ENCODE measurements at regions not wholly inside any gene's neighbourhood (a gene's known extent, or its start where the extent isn't known, plus 50 kb on each side); places are given as distances from the start of the nearest gene placed in this dataset.

GRCh38 chr16:52252680-52253079 lies 294.3 kb downstream of the TOX3 start:
- intact Hi-C loops (cut with DNase I), result no loop called here
- no peak for ATAC-seq
- no peak for DNase-seq (ENCODE audit: missing footprints)

DNA sequence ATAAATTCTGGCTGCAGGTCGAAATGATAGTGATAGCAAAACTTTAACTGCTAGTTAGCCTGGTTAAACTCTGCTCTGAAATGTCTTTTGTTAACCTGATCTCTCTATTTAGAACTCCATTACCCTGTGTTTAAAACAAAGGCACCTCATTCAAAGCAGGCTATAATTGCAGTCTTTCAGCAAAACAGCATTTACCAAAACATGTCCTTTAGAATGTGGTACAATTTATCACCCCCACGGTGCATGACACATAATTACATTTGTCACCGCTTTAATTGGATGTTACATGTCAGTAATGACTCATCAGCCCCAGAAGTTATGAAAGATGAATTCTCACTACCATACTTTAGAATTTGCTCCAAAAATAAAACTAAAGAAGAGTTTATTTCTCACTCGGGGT lies 295.4 kb downstream of the TOX3 start:
- ATAC-seq (no peak), DNase-seq (ENCODE audit: missing footprints) (no peak)
- intact Hi-C loops (cut with DNase I), result no loop called here

DNA sequence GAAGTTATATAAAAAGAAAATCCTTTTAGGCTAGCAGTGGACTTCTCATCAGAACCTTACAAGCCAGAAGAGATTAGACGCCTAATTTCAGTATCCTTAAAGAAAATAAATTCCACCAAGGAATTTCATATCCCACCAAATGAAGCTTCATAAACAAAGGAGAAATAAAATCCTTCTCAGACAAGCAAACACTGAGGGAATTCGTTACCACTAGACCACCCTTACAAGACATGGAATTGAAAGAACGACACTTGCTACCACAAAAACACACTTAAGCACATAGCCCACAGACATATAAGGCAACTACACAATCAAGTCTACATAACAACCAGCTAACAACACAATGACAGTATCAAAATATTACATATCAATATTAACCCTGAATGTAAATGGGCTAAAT lies 299.2 kb downstream of the TOX3 start:
- intact Hi-C loops (cut with DNase I), result no loop called here
- DNase-seq (ENCODE audit: missing footprints) (no peak), ATAC-seq (no peak)

DNA sequence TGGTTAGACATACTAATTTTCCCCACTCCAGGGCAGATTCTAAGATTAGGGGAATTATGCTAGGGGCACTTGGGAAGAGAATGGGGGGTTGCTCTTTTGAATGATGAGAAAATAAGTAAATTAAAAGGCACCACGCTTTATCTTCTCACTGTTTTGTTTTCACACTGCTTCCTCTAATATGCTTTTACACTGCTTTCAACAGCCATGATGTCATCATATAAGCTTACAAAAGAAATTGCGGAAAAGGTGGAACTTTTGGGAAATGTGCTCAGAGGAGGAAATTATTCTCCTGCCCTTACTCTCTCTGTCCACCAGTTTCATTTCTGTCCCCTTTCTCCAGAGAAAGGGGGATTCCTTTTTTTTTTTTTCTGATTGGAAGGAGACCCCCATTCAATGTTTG lies 308.2 kb downstream of the TOX3 start:
- intact Hi-C loops (cut with DNase I), result no loop called here
- ATAC-seq (no peak), DNase-seq (ENCODE audit: missing footprints) (no peak)

- intact Hi-C loops (cut with DNase I), result no loop called here
- ATAC-seq (no peak), DNase-seq (ENCODE audit: missing footprints) (no peak)
These were observed 309.1 kb downstream of the TOX3 start for GRCh38 chr16:52237823-52238222.

DNA sequence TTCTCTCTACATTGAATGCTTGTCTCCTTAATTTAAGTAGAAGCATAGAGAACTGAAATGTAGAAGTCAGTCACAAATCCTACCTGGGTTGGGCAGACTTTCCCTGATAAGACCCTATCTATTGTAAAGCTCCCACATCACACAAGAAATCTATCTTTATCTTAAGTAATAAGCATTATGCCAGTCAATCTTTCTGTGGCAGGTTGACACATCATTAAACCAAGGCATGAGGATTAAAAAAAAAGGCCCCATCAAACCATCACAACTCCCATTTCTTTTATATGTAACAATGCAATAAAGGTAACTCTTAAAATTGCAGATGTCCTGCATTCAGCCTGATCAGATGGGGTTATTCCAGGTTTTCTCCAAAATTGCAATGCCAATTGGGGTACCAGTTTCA lies 311.8 kb downstream of the TOX3 start:
- ATAC-seq (no peak), DNase-seq (ENCODE audit: missing footprints) (no peak)
- intact Hi-C loops (cut with DNase I), result no loop called here

DNA sequence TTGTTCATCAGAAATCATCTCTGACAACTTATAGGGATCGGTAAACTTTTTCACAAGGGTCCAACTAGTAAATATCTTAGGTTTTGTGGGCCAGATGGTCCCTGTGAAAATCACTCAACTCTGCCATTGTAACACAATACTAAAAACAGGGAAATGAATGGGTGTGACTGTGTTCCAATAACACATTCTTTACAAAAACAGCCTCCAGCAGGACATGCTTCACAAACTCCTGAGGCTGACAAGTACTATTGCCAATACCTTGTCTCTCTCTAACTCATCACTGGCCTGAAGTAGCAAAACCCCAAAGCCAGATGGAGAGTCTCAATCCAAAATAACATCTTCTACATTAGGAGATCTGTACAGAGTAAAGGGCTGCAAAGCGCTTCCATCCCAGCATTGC lies 312.3 kb downstream of the TOX3 start:
- ATAC-seq (no peak), DNase-seq (ENCODE audit: missing footprints) (no peak)
- intact Hi-C loops (cut with DNase I), result no loop called here

DNA sequence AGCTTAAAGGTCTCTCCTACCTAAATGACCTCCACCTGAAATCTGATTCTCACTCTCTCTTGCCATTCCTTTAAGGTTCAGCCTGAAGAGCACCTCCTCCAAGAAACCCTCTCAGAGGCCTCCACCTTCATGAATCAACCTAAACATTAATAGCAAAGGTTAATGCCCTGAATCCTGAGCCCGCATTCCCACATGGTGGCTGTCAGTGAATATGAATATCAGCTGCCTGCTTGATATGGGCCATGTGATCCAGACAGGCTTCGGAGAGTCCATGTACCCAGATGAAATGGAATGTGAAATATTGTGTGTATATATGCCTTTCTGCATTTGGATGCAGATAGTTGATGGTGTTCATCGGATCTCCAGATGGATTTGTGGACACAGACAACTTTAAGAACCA lies 317.5 kb downstream of the TOX3 start:
- intact Hi-C loops (cut with DNase I), result no loop called here
- no peak for DNase-seq (ENCODE audit: missing footprints)

DNA sequence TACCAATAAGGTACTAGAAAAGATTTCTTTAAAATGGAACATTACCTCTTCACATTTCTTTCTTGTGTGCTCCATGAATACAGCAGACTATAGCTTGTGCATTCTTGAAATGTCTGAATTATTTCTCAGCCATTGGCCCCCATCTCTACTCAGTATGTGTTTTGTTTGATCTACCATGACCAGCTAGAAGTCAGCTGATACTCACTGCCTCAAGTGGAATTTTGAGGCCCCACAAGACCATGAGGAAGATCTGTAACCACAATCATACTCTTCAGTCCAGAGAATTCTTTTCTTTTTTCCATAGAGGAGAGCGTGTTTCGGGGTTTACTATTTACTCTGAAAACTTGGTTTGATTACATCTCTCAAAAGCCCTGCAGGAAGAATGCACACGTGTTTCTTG lies 319.1 kb downstream of the TOX3 start:
- ATAC-seq, result no peak
- intact Hi-C loops (cut with DNase I), result no loop called here
- no peak for DNase-seq (ENCODE audit: missing footprints)

More for the DNA sequence above, 317.5 kb downstream of the TOX3 start:
- no peak for ATAC-seq

GRCh38 chr16:52212841-52213240 lies 334.1 kb downstream of the TOX3 start:
- no peak for DNase-seq (ENCODE audit: missing footprints)
- intact Hi-C loops (cut with DNase I), result no loop called here
- no peak for ATAC-seq

DNA sequence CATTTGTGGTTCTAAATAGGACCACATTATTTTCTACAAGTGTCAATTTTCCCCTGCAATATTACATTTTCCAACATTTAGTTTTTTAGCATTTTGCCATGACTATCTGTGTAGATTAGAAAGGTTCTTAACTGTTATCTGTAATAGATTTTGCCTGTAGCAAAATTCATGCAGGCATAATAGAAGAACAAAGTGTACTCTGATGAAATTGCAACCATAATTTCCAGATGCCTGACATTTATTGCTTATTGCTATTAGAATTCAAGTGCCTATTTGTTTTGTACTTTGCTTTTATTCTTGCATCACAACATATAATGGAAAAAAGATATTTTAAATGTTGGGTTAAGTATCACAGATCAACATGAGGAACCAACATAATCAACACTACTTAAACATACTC lies 337.7 kb downstream of the TOX3 start:
- intact Hi-C loops (cut with DNase I), result no loop called here
- ATAC-seq, result no peak
- DNase-seq (ENCODE audit: missing footprints), result no peak

DNA sequence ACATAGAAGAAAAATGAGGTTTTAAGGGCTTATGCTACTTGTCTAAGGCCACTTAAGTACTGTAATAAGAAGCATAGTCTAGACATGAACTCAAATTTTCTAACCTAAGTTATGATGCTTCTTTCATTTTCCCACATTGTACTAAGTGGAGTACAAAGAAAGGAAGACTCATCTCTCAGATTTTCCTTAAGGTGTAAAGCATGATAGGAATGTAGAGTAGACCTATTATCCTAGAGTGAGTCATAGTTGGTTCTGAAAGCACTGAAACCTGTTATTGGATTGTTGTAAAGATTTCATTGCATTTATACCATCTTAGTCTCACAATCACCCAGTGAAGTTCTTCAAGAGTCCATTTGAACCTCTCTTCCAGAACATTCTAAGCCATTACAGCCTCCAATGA lies 343.8 kb downstream of the TOX3 start:
- ATAC-seq (no peak), DNase-seq (ENCODE audit: missing footprints) (no peak)
- intact Hi-C loops (cut with DNase I), result no loop called here

- no peak for DNase-seq (ENCODE audit: missing footprints)
- intact Hi-C loops (cut with DNase I), result no loop called here
- no peak for ATAC-seq
These were observed 353.5 kb downstream of the TOX3 start for GRCh38 chr16:52193441-52193840.

- intact Hi-C loops (cut with DNase I), result loop anchor here (2.0 kb wide), 2 partner anchors 721 to 829 kb away; no protein-coding TSS in a partner anchor
- ATAC-seq (no peak), DNase-seq (ENCODE audit: missing footprints) (no peak)
These were observed 355.3 kb downstream of the TOX3 start for GRCh38 chr16:52191531-52192134.

GRCh38 chr16:52184336-52184735 lies 362.6 kb downstream of the TOX3 start:
- no peak for ATAC-seq
- no peak for DNase-seq (ENCODE audit: missing footprints)
- intact Hi-C loops (cut with DNase I), result no loop called here

DNA sequence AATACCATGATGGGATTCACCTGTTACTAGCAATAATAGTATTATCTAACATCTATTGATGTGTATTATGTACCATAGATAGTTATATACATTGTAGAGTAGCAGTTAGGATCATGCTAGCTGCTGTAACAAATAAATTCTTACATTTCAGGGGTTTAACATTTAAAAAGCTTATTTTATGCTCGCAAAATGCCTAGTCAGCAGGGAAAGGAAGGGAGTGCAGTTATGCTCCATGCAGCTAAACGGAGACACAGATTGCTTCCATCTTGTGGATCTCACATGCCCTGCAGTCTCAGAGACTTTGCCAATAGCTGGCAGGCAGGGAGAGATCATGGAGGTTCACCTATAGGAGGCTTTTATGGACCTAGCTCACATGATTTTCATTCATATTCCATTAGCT lies 364.1 kb downstream of the TOX3 start:
- intact Hi-C loops (cut with DNase I), result no loop called here
- DNase-seq (ENCODE audit: missing footprints) (no peak), ATAC-seq (no peak)

DNA sequence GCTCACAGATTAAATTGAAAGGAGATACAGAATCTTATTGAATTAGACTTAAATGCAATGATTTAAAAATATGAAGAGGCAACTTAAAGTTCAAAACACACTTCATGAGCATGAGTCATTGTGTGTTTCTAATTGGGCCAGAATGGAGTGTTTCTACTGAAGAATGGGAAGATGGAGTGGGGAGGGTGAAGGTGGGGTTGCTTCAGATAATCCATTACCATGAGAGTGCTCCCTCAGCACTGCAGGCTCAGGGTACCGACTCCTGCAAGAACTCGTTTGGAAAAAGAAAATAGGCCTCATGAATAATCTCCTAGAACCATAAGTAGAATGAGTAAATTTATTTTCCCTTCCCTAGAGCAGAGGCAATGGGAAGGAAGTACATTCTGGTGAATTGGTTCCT lies 372.8 kb downstream of the TOX3 start:
- DNase-seq (ENCODE audit: missing footprints), result no peak
- intact Hi-C loops (cut with DNase I), result no loop called here
- ATAC-seq, result no peak

- intact Hi-C loops (cut with DNase I), result no loop called here
These were observed 375.5 kb downstream of the TOX3 start for GRCh38 chr16:52171481-52171880.

GRCh38 chr16:52167328-52167727 lies 379.6 kb downstream of the TOX3 start:
- DNase-seq (ENCODE audit: missing footprints) (no peak), ATAC-seq (no peak)
- intact Hi-C loops (cut with DNase I), result no loop called here

More at GRCh38 chr16:52171481-52171880, 375.5 kb downstream of the TOX3 start:
- ATAC-seq, result no peak
- DNase-seq (ENCODE audit: missing footprints), result no peak

DNA sequence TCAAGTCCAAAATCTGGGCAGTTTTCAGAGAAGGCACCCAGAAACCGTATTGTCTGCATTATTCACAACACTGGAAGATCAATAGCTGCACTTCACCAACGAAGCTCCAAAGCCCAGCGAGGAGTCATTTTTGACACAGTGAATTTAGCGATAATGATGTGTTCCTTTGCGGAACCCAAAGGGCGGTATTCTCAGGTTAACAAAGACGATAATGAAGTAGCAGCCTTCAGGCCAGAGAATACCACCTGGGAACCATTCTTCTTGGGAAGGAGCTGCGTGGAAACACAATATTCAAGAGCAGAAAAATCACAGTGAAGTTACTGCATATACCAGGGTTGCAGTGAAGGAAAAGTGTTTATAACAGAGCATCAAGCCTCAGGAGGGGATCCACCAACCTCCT lies 381.0 kb downstream of the TOX3 start:
- ATAC-seq, result no peak
- intact Hi-C loops (cut with DNase I), result no loop called here

GRCh38 chr16:52149003-52149402 lies 397.9 kb downstream of the TOX3 start:
- intact Hi-C loops (cut with DNase I), result no loop called here
- no peak for ATAC-seq

More for the DNA sequence above, 381.0 kb downstream of the TOX3 start:
- DNase-seq (ENCODE audit: missing footprints), result no peak

More at GRCh38 chr16:52149003-52149402, 397.9 kb downstream of the TOX3 start:
- DNase-seq (ENCODE audit: missing footprints), result no peak
